HG02938 (cell line): ENCODE measurements at regions not wholly inside any gene's neighbourhood (a gene's known extent, or its start where the extent isn't known, plus 50 kb on each side); places are given as distances from the start of the nearest gene placed in this dataset.

Source experiments
- ATAC-seq: cut with Tn5 transposase; IDR thresholded peaks from one replicate; pipeline ENCODE4 v1.9.1; 2021; ENCODE audit warnings: mild to moderate bottlenecking, moderate library complexity; ENCODE audit not compliant: unreplicated experiment

DNA sequence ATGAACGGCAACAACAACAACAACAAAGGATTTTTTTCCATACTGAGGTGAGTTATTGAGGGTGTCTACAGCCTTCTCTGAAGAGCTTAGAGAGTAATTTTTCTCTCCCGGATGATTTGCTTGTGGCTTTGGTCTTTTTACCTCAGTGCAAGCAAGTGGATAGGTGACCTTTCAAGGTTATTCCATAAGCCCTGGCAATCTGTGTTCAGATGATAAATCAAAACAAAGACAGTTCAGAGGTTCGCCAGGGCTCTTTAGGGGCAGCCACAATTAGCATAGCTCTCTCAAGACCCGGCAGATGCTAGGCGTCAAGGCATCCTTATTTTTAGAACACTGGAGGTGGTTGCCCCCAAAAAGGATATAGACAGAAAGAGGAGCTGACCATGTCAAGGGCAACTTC is 417.9 kb upstream of the C9orf72 start:
- no peak for ATAC-seq

DNA sequence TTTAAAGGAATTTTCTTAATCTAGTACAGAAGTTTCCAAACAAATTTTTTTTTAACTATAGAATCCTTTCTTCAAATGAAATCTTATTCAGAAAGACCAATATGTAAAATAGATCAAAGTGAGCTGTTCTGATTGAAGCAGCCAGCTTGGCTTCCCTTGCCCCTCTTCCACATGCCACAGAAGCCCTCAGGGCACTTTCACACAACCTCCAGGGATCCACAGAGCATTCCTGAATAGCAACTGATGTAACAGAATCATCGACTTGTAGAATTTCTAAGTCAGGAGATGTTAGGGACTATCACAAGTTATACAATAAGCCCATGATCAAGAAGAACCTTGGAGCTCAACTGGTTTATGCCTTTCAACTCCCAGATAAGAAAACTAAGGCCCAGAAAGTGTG is 427.8 kb upstream of the C9orf72 start:
- ATAC-seq, result no peak

DNA sequence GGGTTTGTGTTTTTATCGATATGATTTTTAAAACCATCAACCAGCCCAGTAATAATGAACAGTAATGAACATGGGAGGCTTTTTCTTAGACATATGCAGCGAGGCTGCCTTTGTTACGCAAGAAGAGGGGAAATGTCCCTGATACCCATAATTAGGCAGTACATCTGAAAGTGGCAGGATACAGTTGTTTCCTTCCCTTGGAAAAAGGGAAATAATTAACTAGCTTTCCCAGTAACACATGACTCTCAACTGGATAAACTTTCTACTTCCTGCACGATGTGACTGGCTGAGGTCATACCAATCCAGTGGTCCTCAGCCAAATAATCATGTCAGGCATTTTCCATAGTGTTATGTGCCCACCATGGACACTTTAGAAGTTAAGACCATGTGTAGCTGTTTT is 431.6 kb upstream of the C9orf72 start:
- no peak for ATAC-seq

DNA sequence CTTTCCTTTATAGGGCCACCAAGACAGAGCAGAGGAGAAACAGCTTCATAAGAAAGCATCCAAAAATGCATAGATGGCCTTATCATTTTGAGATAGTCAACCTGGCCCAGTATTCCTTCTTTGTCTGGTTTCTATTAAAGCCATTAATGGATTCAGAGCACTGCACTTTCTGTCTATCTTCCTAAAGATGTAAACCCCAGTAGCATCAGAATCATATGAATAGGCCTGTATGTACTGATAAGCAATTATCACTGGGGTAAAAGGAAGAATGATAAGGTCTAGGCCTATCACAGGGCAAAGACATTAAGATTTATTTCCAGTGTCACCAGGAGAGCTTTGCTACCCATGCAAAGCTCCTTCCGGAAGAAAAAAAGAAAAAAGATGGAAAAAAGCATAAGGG is 432.5 kb upstream of the C9orf72 start:
- no peak for ATAC-seq

DNA sequence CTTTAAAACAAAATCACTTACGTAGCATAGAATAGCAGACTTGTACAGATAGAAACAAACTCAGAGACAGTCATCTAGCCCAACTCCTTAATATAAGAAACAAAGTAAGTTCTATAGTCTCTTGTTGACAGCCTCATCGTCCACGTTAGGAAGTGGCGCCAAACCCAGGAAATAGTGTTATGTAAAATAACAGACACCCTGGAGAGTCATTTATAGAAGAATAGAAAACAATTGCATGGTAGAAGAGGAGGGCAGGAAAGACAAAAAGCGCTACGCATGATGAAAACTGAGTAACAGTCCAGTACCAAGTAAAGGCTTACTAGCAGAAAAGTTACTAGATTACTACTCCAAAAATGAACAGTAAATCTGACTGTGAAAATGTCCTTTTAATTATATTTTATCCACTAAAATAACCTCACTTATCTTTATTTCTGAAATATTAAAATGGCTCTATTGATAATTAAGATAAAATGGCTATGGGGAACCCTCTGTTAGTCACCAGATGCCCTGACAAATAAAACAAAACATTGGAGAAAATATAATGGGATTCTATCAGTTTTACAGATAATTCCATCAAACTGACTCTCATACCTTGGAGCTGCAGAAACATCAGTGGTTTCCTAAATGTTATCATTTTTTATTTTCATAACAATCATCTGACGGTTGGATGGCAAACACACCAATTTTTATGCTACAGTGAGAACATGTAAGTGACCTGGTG is 434.0 kb upstream of the C9orf72 start:
- no peak for ATAC-seq

DNA sequence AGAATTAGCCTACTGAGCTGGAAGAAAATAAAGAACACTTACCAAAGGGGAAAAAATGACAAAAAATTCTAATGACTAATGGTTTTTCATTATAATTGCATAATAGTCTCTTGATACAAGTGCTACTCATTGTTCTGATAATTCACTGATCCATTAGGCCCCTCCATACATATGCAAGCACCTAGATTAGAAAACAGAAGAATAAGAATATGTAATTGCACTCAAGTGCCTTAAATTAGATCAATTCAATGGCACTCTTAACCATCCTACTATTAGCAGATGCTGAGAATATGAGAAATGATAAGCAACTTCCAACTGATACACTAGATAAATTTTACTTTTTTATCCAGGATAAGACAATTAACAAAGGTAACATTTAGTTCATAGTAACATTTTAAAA is 440.9 kb upstream of the C9orf72 start:
- ATAC-seq, result no peak

DNA sequence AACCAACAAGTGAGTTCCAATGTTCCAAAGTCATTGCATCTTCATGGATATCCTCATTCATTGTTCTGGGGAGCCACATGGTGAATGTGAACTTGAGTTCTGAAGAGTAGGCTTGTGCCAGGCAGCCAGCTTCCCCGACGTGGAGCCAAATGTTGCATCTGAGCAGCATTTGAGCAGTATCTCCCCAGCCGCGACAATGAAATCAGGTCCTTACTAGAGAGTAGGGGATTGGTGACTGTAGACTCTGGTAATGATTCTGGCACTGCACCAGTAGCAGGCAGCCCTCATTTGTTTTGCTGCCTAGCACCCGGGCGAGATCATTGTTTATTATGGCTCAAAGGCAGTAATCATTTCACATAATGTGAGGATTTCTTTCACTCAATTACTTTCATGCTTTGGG is 451.4 kb upstream of the C9orf72 start:
- ATAC-seq, result no peak

DNA sequence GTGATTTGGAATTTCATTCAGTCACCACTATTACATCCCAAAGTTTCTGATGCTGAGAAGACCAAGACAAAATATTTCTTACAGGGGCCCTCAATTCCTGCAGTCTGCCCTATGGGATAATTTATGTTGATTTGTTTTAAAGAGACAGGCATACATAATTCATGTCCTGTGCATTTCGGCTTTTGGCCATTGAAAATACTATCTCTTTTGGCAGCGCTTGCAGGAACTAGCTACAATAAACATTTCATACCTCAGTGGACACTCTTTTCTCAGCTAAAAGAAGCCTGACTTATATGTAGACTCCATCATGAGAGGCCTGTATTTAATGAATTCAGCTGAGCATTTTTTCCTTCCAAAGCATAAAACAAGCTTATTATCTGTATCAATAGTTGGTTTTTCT is 451.9 kb upstream of the C9orf72 start:
- ATAC-seq, result no peak

DNA sequence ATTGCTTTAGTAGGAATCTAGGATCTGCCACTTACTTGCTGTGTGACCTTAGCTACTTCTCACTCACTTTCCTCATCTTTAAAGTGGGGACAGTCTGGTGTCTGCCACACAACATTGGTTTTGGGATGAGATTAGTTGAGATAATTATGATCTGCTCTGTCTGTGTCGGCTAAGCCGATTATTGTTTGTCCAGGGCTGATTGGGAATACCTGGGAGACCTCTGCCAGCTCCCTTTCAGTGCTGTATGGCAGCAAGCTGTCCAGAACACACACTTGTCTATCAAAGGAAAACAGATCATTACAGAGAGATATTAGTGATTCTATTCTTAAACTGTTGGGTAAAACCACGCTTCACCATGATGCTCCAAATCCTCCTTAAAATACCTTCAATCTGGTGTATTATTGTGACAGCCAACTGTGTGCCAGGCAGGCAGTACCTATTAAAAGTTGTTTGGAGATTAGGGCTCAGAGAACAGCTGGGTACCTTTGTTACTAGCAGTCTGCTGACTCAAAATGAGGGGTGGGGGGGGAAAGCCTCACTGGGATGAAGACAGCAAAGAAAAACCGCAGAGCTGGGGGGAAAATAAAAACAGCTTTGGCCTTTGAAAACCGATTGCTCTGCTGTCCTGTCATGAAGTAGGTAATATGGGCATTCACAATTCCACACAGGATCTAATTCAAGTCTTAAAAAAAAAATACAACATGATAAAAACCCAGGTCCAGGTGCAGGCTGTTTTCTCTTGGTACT is 458.4 kb upstream of the C9orf72 start:
- ATAC-seq, result no peak

DNA sequence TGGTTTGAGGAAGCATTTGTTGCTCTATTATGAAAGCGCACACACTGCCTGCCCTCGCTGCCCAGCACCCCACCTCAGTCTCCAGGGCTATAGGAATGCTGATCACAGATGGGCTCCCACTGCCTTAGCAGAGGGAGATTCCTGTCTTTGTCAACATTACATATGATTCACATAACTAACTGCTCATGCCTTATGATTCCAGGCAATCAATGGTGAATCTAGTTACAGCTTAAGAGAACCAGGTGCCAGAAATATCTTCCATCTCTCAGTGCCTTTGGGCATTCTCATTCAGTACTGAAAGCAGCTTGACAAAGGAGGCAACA is 458.9 kb upstream of the C9orf72 start:
- no peak for ATAC-seq

DNA sequence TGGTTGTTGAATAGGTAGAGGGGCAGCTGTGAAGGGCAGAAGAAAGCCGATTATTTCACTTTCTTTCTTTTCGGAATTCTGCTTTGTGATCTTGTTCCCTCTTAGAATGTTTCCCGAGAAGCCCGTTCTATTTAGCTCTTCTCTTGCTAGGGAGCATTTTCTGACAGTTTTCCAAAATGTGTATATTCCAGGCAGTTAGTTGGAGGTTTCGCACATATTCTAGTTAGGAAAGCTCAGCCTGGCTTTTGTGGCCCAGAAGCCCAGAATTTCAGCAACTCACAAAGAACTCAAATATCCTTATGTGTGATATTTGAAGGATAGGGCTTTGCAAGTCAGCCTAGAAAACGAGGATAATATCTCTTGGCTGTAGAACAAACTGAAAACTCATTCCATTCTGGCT is 461.0 kb upstream of the C9orf72 start:
- no peak for ATAC-seq

DNA sequence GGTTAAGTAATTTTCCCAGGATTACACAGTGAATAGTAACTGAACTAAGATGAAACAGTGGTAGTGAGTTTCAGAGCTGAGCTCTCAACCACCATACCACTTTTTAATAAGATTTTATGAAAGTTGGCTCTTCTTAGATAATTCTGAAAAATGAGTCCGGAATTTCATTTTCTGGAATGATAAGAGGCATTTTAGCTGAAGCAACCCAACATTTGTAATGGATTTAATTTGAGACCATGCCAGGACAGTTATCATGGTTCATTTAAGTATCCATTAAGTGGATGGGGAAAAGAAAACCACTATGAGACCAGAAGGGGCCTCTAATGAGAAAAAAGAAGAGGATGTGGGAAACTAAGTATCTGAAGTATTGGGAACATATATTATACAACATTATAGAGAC is 464.7 kb upstream of the C9orf72 start:
- no peak for ATAC-seq

DNA sequence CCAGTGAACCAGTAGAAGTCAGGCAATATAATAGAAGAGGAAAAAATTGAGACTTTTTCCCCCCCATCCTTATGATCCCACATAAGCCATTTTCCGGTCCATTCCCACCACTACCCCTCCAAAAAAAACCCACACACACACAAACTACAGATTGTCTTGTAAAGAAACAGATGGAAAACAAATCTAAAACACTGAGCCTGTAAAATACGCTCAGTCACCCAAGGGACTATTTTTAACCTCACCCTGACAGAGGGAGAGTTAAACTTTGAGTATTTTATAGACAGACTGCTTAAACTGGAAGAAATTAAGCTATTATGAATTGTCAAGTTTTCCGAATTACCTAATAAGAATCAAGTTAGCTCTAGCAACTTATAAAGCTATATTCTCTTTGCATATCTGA is 471.8 kb upstream of the C9orf72 start:
- no peak for ATAC-seq

DNA sequence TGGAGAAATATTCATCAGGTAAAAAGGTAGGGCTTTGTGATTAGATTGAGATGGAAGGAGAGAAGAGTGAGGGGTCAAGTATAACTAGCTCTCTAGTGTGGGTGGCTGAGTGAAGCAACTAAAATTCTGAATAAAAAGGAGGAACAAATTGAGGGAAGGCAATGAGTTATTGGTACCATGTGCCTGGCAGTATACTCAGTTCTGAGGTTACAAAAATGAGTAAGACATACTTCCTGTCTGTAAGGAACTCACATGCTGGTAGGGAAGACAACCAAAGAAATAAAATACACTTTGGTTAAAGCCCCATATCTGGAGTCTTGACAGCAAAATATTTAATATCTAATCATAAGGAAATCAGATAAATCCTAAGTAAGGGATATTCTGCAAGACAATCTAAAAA is 476.8 kb upstream of the C9orf72 start:
- ATAC-seq, result no peak

DNA sequence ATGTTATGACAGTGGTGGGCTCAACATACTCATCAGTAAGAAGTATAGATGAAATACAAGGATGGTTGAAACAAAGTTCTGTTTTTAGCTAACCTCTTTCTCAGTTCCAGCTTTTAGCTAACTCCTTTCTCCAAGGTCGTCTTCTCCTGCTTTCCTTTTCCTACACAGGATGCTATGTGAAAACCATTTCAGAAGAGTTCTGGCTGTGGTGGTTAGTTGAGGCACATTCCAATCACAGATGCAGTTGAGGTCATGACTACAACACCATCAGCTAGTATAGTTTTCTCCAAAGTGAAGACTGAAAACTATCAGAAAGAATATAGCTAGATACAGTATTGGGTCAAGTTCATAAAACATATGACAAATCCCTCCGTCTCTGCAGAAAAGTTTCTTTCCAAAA is 477.7 kb upstream of the C9orf72 start:
- ATAC-seq, result no peak

DNA sequence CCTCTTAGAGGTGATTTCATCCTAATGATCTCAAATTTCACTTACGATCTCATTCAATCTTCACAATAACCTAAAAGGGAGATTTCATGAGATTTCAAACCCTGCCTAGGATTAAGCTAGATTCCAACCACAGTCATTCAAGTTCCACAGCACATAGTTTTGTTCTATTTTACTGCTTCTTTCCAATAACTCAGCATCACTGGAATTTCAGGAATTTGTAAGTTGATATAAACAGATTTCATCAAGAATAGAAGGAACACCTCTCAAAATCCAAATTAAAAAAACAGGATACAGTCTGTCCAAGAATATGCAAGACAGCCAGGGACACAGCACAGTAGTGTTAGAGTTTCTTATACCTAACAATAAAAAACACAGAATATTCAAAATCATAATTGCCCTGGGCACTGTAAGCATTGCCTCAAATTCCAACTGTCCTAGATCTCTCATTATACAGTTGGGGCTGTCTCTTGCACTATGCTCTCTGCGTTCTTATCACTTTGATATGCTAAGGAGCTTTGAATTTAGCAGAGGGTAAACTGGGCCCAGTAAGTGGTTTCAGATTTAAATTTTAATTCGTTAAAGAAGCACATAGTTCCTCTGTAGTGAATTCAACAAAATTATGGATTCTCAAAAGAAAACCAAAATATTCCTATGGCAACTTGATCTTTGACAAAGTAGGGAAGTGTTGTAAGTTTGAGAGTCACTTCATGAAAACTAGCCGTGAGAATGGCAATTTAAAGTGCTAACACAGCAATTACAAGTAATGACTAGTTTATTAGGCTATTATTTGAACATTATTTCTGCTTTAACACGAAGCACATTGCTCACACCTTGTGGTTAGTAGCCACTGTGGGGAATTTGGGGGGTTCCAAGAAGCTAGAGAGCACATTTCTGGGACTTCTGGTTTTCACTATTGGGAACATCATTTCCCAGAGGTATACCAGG is 478.6 kb upstream of the C9orf72 start:
- ATAC-seq, result no peak

DNA sequence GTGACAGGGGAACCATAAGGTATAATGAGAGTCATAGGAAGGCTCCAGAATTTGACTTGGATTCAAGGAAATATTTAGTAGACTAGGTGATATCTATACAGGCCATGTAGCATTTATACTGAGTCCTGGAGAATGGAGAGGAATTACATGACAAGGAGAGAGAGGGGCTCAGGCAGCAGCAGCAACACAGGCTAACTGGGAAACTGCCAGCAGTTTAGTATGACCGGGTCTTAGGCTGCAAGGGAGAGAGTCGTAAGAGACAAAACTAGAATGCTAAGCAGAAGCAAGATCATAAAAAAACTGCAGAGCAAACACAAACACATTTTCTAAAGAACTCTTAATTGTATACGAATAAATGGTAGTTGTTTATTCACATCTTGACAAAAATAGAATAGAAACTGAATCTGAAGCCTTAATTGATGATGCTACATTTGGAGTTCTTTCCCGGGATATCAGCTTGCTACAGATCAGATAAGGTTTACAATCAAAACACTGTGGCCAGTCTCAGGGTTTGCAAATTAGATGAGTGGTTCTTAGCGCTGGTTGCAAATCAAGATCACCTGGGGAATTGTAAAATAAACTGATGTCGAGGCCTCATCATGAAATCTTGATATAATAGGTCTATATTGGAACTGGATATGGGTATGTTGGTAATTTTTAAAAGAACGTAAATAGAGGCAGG is 480.0 kb upstream of the C9orf72 start:
- ATAC-seq, result no peak

DNA sequence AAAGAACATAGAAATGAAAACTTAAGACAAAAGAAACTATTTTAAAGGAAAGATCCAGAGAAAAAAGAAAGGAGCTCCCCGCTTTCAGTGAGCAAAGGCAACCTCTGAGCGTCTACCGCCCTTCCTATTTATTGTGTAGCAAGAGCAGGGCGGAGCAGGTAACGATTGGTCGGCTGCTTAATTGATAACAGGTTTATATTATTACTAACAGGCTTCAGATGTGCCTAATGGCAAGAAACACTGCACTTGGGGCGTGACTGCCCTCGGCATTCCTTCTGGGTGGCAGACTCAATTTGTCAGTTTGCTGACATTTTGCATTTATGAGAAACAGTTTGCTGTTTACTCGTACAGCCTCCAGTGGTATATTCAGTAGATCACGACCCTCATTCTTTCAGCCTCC is 482.7 kb upstream of the C9orf72 start:
- no peak for ATAC-seq

DNA sequence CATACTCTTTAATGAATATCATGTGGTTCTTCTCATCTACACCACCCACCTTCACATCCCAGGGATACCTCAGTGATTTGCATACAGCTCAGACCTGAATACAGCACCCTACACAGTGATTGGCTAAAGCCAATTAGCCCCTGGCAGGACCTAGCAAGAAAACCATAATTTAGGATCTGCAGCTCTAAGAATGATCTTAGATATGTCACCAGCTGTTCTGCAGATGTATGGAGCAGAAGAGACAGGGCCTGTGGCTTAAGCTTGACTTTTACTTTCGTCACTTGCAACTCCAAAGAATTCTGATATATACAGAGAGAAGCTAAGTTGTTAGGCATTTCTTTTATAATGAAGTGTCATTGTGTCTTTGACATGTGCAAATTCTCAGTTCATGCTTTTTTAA is 483.2 kb upstream of the C9orf72 start:
- ATAC-seq, result no peak

DNA sequence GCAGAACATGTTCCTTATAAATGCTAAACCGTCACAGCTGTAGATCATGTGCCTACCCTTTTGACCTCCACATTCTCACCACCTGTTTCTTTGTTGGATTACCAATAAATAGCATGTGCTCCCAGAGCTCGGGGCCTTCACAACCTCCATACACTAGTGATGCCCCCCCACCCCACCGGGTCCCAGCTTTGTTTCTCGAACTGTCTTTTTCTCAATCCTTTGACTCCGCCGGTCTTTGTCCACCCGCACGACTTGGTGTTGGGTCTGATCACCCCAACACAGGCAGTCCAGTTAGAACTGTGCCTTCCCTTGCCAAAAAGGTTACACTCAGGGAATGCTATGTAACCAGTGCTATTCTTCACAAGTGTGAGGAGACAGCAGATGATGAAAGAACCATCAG is 485.9 kb upstream of the C9orf72 start:
- no peak for ATAC-seq

DNA sequence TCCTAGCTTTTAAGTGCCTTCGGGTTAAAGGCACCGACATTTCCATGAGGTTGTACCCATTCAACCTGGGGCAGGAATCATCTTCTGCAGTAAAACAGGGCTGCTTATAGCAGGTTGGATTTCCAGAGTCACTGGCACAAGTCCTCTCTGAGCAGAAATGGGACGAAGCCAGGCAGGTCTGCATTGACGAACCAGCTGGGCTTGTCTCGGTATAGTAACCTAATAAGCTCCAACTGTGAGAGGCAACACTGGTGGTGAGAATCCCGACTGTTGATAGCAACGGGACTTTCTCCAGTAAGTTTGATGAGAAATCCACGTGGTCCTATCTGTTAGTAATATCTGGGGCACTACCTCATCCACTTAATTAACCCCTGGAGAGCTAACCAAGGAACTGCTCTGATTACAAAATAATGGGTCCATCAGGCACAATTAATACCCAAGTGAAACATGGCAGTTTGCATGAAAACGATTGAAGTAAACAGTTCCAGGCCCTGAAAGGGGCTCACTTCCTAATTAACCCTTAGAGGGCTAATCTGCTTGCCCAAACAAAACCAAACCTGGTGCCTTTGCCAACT is 491.0 kb upstream of the C9orf72 start:
- ATAC-seq, result no peak
